Prostate gland (tissue), 2 donors: ENCODE measurements at regions not wholly inside any gene's neighbourhood (a gene's known extent, or its start where the extent isn't known, plus 50 kb on each side); places are given as distances from the start of the nearest gene placed in this dataset.

Source experiments
- POLR2A ChIP-seq: fragments of 450-650 bp; IDR thresholded peaks from one replicate; pipeline ENCODE4 v1.6.1; 2016; ENCODE audit warnings: antibody characterized with exemption, mild to moderate bottlenecking
- POLR2AphosphoS5 ChIP-seq: sonication (generic); formaldehyde crosslinking; IDR thresholded peaks from one replicate; pipeline ENCODE4 v1.6.1; 2017; ENCODE audit warnings: antibody characterized with exemption
- TF ChIP-seq, protein P1 (sequence below), 4 experiments: fragments of 200-600 bp in 2 of 4; fragments of 450-650 bp in 2 of 4; sonication (generic) in 2 of 4; IDR thresholded peaks; 1 replicate in 3 of 4; 2 replicates in 1 of 4; pipeline ENCODE4 v1.5.1; 2016 to 2019; ENCODE audit warnings: antibody characterized with exemption in 4 of 4, mild to moderate bottlenecking in 2 of 4, moderate library complexity in 2 of 4

DNA sequence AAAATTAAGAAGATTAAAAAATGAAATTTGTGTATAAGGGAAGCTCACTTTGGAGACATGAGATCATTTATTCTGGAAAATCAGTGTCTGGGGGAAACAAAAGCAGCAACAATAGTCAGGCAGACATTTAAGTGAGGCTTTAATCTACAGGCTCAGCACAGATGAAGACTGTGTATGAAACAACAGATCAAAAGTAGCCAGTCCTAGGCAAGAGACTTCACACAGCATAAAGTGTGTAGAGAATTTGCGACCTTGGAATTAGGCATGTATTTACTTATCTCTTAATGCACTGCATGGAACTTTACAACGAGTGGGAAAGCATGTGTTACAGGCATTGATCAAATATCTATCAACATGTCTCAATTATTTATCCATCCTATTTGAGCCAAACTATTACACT, 1099.9 kb downstream of the PLA2G4A start:
- TF ChIP-seq POLR2AphosphoS5 (no peak), POLR2A (no peak)
- TF ChIP-seq, protein P1, sequence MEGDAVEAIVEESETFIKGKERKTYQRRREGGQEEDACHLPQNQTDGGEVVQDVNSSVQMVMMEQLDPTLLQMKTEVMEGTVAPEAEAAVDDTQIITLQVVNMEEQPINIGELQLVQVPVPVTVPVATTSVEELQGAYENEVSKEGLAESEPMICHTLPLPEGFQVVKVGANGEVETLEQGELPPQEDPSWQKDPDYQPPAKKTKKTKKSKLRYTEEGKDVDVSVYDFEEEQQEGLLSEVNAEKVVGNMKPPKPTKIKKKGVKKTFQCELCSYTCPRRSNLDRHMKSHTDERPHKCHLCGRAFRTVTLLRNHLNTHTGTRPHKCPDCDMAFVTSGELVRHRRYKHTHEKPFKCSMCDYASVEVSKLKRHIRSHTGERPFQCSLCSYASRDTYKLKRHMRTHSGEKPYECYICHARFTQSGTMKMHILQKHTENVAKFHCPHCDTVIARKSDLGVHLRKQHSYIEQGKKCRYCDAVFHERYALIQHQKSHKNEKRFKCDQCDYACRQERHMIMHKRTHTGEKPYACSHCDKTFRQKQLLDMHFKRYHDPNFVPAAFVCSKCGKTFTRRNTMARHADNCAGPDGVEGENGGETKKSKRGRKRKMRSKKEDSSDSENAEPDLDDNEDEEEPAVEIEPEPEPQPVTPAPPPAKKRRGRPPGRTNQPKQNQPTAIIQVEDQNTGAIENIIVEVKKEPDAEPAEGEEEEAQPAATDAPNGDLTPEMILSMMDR (IDR thresholded peaks at IDR 0.05) = no peak
